ENCODE measurements at regions not wholly inside any gene's neighbourhood (a gene's known extent, or its start where the extent isn't known, plus 50 kb on each side); places are given as distances from the start of the nearest gene placed in this dataset.

GRCh38 chr10:128304271-128304670 is 178.0 kb upstream of the MKI67 start:
- 62 to 71% methylated on average over 5 of the region's 5 CpGs for WGBS, 2 donors
- H3K27ac ChIP-seq (ENCODE audit: low read depth in 2 of 2, low read length in 1 of 2), result no peak overlapping the region
- no peak overlapping the region for H3K4me3 ChIP-seq (ENCODE audit: low read depth in 1 of 2, low read length in 2 of 2)
- no peaks in the 10 kb centered on the region for H3K36me3 ChIP-seq (ENCODE audit: control insufficient read depth in 2 of 2, insufficient read depth in 2 of 2, low read length in 1 of 2)
- no peaks in the 10 kb centered on the region for H3K27me3 ChIP-seq (ENCODE audit: control insufficient read depth in 1 of 2, insufficient read depth in 2 of 2, low read length in 2 of 2)
- no peaks in the 10 kb centered on the region for H3K4me1 ChIP-seq (ENCODE audit: control insufficient read depth in 2 of 2, insufficient read depth in 2 of 2, low read length in 1 of 2)
- peaks cover 8 to 9% of the 10 kb centered on the region in 2 donors for H3K9me3 ChIP-seq (ENCODE audit: control insufficient read depth in 2 of 2, insufficient read depth in 1 of 2, low read depth in 1 of 2, low read length in 1 of 2)

DNA sequence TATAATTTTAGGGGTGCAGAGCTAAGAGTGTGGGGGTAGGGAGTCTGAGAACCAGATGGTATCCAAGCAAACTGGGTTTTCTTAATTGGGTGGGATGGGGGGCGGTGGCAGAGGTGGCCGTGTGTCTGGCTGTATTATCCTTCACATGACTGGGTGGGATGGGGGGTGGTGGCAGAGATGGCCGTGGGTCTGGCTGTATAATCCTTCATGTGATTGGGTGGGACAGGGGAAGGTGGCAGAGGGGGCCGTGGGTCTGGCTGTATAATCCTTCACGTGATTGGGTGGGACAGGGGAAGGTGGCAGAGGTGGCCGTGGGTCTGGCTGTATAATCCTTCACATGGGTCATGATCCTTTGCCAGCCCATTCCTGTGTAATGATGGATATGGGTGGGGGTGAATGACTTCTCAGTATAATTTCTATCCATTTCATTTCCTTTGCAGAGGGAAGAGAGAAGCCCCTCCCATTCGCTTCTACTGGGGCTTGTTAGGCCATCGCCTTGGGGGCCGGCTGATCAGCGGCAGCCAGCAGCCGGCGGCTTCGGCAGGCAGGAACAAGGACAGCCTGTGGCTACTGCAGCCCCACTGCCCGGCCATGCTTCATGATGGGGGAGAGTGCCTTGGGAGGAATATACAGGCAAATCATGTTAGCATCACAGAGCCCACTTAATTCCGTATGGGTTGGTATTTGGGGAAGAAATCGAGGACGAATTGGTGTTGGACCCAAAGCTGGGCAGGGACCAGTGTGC is 179.6 kb upstream of the MKI67 start:
- Histone ChIP-seq H3K27me3 (ENCODE audit: control insufficient read depth in 1 of 2, insufficient read depth in 2 of 2, low read length in 2 of 2) (no peaks in the 10 kb centered on the region), H3K36me3 (ENCODE audit: control insufficient read depth in 2 of 2, insufficient read depth in 2 of 2, low read length in 1 of 2) (no peaks in the 10 kb centered on the region), H3K4me1 (ENCODE audit: control insufficient read depth in 2 of 2, insufficient read depth in 2 of 2, low read length in 1 of 2) (no peaks in the 10 kb centered on the region), H3K9me3 (ENCODE audit: control insufficient read depth in 2 of 2, insufficient read depth in 1 of 2, low read depth in 1 of 2, low read length in 1 of 2) (peaks cover 7 to 8% of the 10 kb centered on the region in 2 donors), H3K27ac (ENCODE audit: low read depth in 2 of 2, low read length in 1 of 2) (no peak overlapping the region), H3K4me3 (ENCODE audit: low read depth in 1 of 2, low read length in 2 of 2) (no peak overlapping the region)
- 80 to 84% methylated on average over 17 of the region's 17 CpGs for WGBS, 2 donors

DNA sequence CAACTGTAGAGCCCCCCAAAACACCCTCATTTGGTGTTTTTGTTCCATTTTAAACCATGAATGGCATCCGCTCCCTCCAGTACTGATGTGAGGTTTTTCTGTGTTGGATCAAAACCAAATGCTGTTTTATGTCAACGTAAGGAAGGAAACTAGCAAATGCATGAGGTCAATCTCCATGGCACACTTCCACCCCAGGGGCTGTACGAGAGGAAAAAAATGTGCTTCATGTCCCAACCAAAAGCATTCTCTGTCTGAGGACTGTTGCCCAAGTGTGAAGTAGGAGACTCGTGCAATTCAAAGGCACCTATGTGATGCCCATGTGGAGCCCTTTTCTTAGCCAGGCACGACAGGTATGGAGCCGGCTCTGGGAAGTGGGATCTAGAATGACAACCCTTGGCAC is 180.3 kb upstream of the MKI67 start:
- H3K4me1 ChIP-seq (ENCODE audit: control insufficient read depth in 2 of 2, insufficient read depth in 2 of 2, low read length in 1 of 2), result no peaks in the 10 kb centered on the region
- WGBS, 2 donors, result 63 to 64% methylated on average over 6 of the region's 6 CpGs
- no peaks in the 10 kb centered on the region for H3K27me3 ChIP-seq (ENCODE audit: control insufficient read depth in 1 of 2, insufficient read depth in 2 of 2, low read length in 2 of 2)
- H3K9me3 ChIP-seq (ENCODE audit: control insufficient read depth in 2 of 2, insufficient read depth in 1 of 2, low read depth in 1 of 2, low read length in 1 of 2), result peaks cover 7 to 8% of the 10 kb centered on the region in 2 donors
- H3K36me3 ChIP-seq (ENCODE audit: control insufficient read depth in 2 of 2, insufficient read depth in 2 of 2, low read length in 1 of 2), result no peaks in the 10 kb centered on the region
- no peak overlapping the region for H3K27ac ChIP-seq (ENCODE audit: low read depth in 2 of 2, low read length in 1 of 2)
- H3K4me3 ChIP-seq (ENCODE audit: low read depth in 1 of 2, low read length in 2 of 2), result no peak overlapping the region

DNA sequence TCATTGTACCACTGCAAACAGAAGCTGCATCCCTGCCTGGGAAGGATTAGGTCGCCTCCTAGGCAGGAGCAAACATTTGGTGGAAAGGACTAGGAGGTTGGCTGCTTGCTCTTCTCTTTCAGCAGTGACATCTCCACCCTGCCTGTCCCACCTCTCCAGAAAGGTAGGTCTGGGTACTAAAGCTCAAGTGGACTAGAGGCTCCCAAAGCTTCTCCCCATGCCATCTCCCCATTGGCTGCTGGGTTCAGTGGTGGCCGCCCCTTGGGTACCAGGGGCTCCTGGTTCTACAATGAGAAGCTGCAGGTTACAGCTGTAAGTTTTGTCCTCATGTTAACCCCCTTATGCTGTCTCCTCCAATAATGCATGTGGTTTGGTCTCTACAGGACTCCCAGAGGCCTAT is 180.7 kb upstream of the MKI67 start:
- 72 to 76% methylated on average over 2 of the region's 2 CpGs for WGBS, 2 donors
- no peak overlapping the region for H3K4me3 ChIP-seq (ENCODE audit: low read depth in 1 of 2, low read length in 2 of 2)

GRCh38 chr10:128307820-128308219 is 181.6 kb upstream of the MKI67 start:
- Histone ChIP-seq H3K27me3 (ENCODE audit: control insufficient read depth in 1 of 2, insufficient read depth in 2 of 2, low read length in 2 of 2) (no peaks in the 10 kb centered on the region), H3K4me1 (ENCODE audit: control insufficient read depth in 2 of 2, insufficient read depth in 2 of 2, low read length in 1 of 2) (no peaks in the 10 kb centered on the region), H3K9me3 (ENCODE audit: control insufficient read depth in 2 of 2, insufficient read depth in 1 of 2, low read depth in 1 of 2, low read length in 1 of 2) (peaks cover 0 to 4% of the 10 kb centered on the region in 2 donors), H3K27ac (ENCODE audit: low read depth in 2 of 2, low read length in 1 of 2) (no peak overlapping the region), H3K4me3 (ENCODE audit: low read depth in 1 of 2, low read length in 2 of 2) (no peak overlapping the region), H3K36me3 (ENCODE audit: control insufficient read depth in 2 of 2, insufficient read depth in 2 of 2, low read length in 1 of 2) (no peaks in the 10 kb centered on the region)
- 69 to 78% methylated on average over 1 of the region's 1 CpG for WGBS, 2 donors

More for the DNA sequence above, 180.7 kb upstream of the MKI67 start:
- H3K4me1 ChIP-seq (ENCODE audit: control insufficient read depth in 2 of 2, insufficient read depth in 2 of 2, low read length in 1 of 2), result no peaks in the 10 kb centered on the region
- no peaks in the 10 kb centered on the region for H3K27me3 ChIP-seq (ENCODE audit: control insufficient read depth in 1 of 2, insufficient read depth in 2 of 2, low read length in 2 of 2)
- peaks cover 4 to 8% of the 10 kb centered on the region in 2 donors for H3K9me3 ChIP-seq (ENCODE audit: control insufficient read depth in 2 of 2, insufficient read depth in 1 of 2, low read depth in 1 of 2, low read length in 1 of 2)
- no peaks in the 10 kb centered on the region for H3K36me3 ChIP-seq (ENCODE audit: control insufficient read depth in 2 of 2, insufficient read depth in 2 of 2, low read length in 1 of 2)
- H3K27ac ChIP-seq (ENCODE audit: low read depth in 2 of 2, low read length in 1 of 2), result no peak overlapping the region

DNA sequence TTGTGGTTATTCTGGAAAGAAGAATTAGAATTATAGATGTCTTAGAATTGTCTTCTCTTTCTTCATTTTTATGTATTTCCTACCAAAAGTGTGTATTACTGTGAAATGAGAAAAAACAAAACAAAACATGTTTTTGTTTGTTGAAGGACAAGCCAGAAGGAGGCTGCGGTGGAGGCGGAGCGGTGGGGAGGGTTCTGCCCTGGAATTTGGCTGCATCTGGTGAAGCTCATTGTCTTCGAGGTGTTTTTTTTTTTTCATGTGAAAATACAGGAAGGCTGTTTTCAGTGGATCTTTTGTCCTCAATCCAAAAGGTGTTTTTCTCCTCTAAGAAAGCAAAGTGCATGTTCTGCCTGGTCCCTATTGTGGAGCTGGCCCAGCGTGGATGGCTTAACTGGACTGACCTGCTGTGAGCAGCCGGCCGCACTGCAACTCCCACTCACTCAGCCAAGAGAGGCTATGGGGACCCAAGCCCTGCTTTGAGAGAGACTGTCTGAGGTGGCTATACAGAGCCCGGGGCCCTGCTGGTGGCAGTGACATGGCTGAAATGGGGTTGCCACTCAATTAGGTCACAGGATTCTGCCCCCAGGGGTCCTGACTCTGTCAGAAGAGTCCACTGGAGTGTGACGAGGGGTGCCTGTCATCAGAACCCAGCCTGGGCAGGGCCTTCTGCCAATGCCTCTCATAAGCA is 184.9 kb upstream of the MKI67 start:
- 56 to 60% methylated on average over 9 of the region's 9 CpGs for WGBS, 2 donors
- peaks cover 0 to 4% of the 10 kb centered on the region in 2 donors for H3K9me3 ChIP-seq (ENCODE audit: control insufficient read depth in 2 of 2, insufficient read depth in 1 of 2, low read depth in 1 of 2, low read length in 1 of 2)
- H3K4me1 ChIP-seq (ENCODE audit: control insufficient read depth in 2 of 2, insufficient read depth in 2 of 2, low read length in 1 of 2), result no peaks in the 10 kb centered on the region
- H3K36me3 ChIP-seq (ENCODE audit: control insufficient read depth in 2 of 2, insufficient read depth in 2 of 2, low read length in 1 of 2), result no peaks in the 10 kb centered on the region
- H3K27me3 ChIP-seq (ENCODE audit: control insufficient read depth in 1 of 2, insufficient read depth in 2 of 2, low read length in 2 of 2), result no peaks in the 10 kb centered on the region
- H3K27ac ChIP-seq (ENCODE audit: low read depth in 2 of 2, low read length in 1 of 2), result no peak overlapping the region
- no peak overlapping the region for H3K4me3 ChIP-seq (ENCODE audit: low read depth in 1 of 2, low read length in 2 of 2)

- Histone ChIP-seq H3K4me1 (ENCODE audit: control insufficient read depth in 2 of 2, insufficient read depth in 2 of 2, low read length in 1 of 2) (no peaks in the 10 kb centered on the region), H3K4me3 (ENCODE audit: low read depth in 1 of 2, low read length in 2 of 2) (no peak overlapping the region), H3K27me3 (ENCODE audit: control insufficient read depth in 1 of 2, insufficient read depth in 2 of 2, low read length in 2 of 2) (no peaks in the 10 kb centered on the region), H3K9me3 (ENCODE audit: control insufficient read depth in 2 of 2, insufficient read depth in 1 of 2, low read depth in 1 of 2, low read length in 1 of 2) (peaks cover 0 to 6% of the 10 kb centered on the region in 2 donors), H3K27ac (ENCODE audit: low read depth in 2 of 2, low read length in 1 of 2) (no peak overlapping the region), H3K36me3 (ENCODE audit: control insufficient read depth in 2 of 2, insufficient read depth in 2 of 2, low read length in 1 of 2) (no peaks in the 10 kb centered on the region)
- 76 to 81% methylated on average over 7 of the region's 7 CpGs for WGBS, 2 donors
These were observed 186.0 kb upstream of the MKI67 start for GRCh38 chr10:128312250-128312649.

DNA sequence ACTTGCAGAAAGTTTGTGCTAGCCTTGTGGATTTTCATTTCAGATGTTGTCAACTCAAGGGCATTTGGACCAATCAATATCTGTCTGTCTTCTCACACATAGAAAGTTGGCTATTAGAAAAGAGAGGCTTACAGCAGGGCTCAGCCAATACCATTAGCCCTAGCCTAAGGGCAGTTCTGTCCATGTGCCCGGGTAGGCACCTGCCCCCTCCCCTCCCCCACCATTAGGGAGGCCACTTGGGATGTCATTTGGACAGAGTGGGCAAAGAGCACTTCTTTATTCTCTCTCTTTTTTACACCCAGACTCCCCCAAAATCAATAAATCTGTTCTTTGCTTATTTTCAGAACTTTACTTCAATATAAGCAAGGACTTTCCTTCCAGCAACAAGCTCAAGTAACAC is 188.5 kb upstream of the MKI67 start:
- 29 to 46% methylated on average over 1 of the region's 1 CpG for WGBS, 2 donors
- Histone ChIP-seq H3K4me3 (ENCODE audit: low read depth in 1 of 2, low read length in 2 of 2) (no peak overlapping the region), H3K27me3 (ENCODE audit: control insufficient read depth in 1 of 2, insufficient read depth in 2 of 2, low read length in 2 of 2) (no peaks in the 10 kb centered on the region), H3K27ac (ENCODE audit: low read depth in 2 of 2, low read length in 1 of 2) (no peak overlapping the region), H3K9me3 (ENCODE audit: control insufficient read depth in 2 of 2, insufficient read depth in 1 of 2, low read depth in 1 of 2, low read length in 1 of 2) (peaks cover 0 to 2% of the 10 kb centered on the region in 2 donors), H3K4me1 (ENCODE audit: control insufficient read depth in 2 of 2, insufficient read depth in 2 of 2, low read length in 1 of 2) (no peaks in the 10 kb centered on the region), H3K36me3 (ENCODE audit: control insufficient read depth in 2 of 2, insufficient read depth in 2 of 2, low read length in 1 of 2) (no peaks in the 10 kb centered on the region)

- no peaks in the 10 kb centered on the region for H3K36me3 ChIP-seq (ENCODE audit: control insufficient read depth in 2 of 2, insufficient read depth in 2 of 2, low read length in 1 of 2)
- peaks cover 0 to 2% of the 10 kb centered on the region in 2 donors for H3K9me3 ChIP-seq (ENCODE audit: control insufficient read depth in 2 of 2, insufficient read depth in 1 of 2, low read depth in 1 of 2, low read length in 1 of 2)
- H3K27me3 ChIP-seq (ENCODE audit: control insufficient read depth in 1 of 2, insufficient read depth in 2 of 2, low read length in 2 of 2), result no peaks in the 10 kb centered on the region
- H3K4me3 ChIP-seq (ENCODE audit: low read depth in 1 of 2, low read length in 2 of 2), result no peak overlapping the region
- WGBS, 2 donors, result 72 to 82% methylated on average over 6 of the region's 6 CpGs
- no peak overlapping the region for H3K27ac ChIP-seq (ENCODE audit: low read depth in 2 of 2, low read length in 1 of 2)
- H3K4me1 ChIP-seq (ENCODE audit: control insufficient read depth in 2 of 2, insufficient read depth in 2 of 2, low read length in 1 of 2), result no peaks in the 10 kb centered on the region
These were observed 190.0 kb upstream of the MKI67 start for GRCh38 chr10:128316121-128316726.
